GM11168 (cell line): ENCODE measurements at regions not wholly inside any gene's neighbourhood (a gene's known extent, or its start where the extent isn't known, plus 50 kb on each side); places are given as distances from the start of the nearest gene placed in this dataset.
"Not testable (repeated sequence)": the region's sequence is repeated elsewhere in the genome, so short reads cannot be mapped to it uniquely, and the experiment has no call there.

Source experiments
- in situ Hi-C: fragments of 300-500 bp; cut with MboI; formaldehyde crosslinking; loops from one replicate; pipeline ENCODE4 v1.12.0; 2022; ENCODE audit warnings: low sequenced_read_pairs; ENCODE audit not compliant: unreplicated experiment

GRCh38 chr19:33866696-33867095 lies 70.0 kb downstream of the KCTD15 start:
- in situ Hi-C loops, result no loop called here

GRCh38 chr19:33868076-33868735 lies 71.5 kb downstream of the KCTD15 start:
- in situ Hi-C loops, result no loop called here

- in situ Hi-C loops, result no loop called here
Observed at GRCh38 chr19:33868788-33869412, 72.2 kb downstream of the KCTD15 start.

GRCh38 chr19:33870298-33870932 lies 73.7 kb downstream of the KCTD15 start:
- in situ Hi-C loops, result not testable (repeated sequence)

GRCh38 chr19:33871605-33872004 lies 74.9 kb downstream of the KCTD15 start:
- in situ Hi-C loops, result no loop called here

GRCh38 chr19:33872445-33873320 lies 76.0 kb downstream of the KCTD15 start:
- in situ Hi-C loops, result no loop called here

GRCh38 chr19:33875071-33875470 lies 78.4 kb downstream of the KCTD15 start:
- in situ Hi-C loops, result no loop called here

- in situ Hi-C loops, result no loop called here
Observed at GRCh38 chr19:33876192-33876591, 79.5 kb downstream of the KCTD15 start.

- in situ Hi-C loops, result no loop called here
Observed at GRCh38 chr19:33878030-33878544, 81.4 kb downstream of the KCTD15 start.

GRCh38 chr19:33878910-33879810 lies 82.5 kb downstream of the KCTD15 start:
- in situ Hi-C loops, result no loop called here

- in situ Hi-C loops, result no loop called here
Observed at GRCh38 chr19:33879818-33880575, 83.3 kb downstream of the KCTD15 start.

- in situ Hi-C loops, result no loop called here
Observed at GRCh38 chr19:33883859-33884519, 87.3 kb downstream of the KCTD15 start.

- in situ Hi-C loops, result no loop called here
Observed at GRCh38 chr19:33885236-33885635, 88.6 kb downstream of the KCTD15 start.

- in situ Hi-C loops, result no loop called here
Observed at GRCh38 chr19:33887891-33888290, 91.2 kb downstream of the KCTD15 start.

GRCh38 chr19:33888665-33889064 lies 92.0 kb downstream of the KCTD15 start:
- in situ Hi-C loops, result no loop called here

GRCh38 chr19:33890569-33890968 lies 93.9 kb downstream of the KCTD15 start:
- in situ Hi-C loops, result no loop called here

GRCh38 chr19:33891773-33892172 lies 95.1 kb downstream of the KCTD15 start:
- in situ Hi-C loops, result no loop called here

- in situ Hi-C loops, result no loop called here
Observed at GRCh38 chr19:33894787-33895186, 98.1 kb downstream of the KCTD15 start.
